HG03460 (cell line): ENCODE measurements at regions not wholly inside any gene's neighbourhood (a gene's known extent, or its start where the extent isn't known, plus 50 kb on each side); places are given as distances from the start of the nearest gene placed in this dataset.

ENCODE experiments used
- ATAC-seq: cut with Tn5 transposase; IDR thresholded peaks from one replicate; pipeline ENCODE4 v1.9.1; 2021; ENCODE audit not compliant: unreplicated experiment

- ATAC-seq = no peak
Observed at GRCh38 chr6:105483492-105483891, 80.6 kb upstream of the PREP start.

- no peak for ATAC-seq
Observed at GRCh38 chr6:105482921-105483320, 80.0 kb upstream of the PREP start.

- no peak for ATAC-seq
Observed at GRCh38 chr6:105482227-105482844, 79.5 kb upstream of the PREP start.

GRCh38 chr6:105476978-105477377, 74.1 kb upstream of the PREP start:
- ATAC-seq = no peak

GRCh38 chr6:105474234-105474633, 71.4 kb upstream of the PREP start:
- no peak for ATAC-seq

GRCh38 chr6:105469946-105470345, 67.1 kb upstream of the PREP start:
- ATAC-seq = no peak

- ATAC-seq = no peak
Observed at GRCh38 chr6:105468850-105469249, 66.0 kb upstream of the PREP start.

GRCh38 chr6:105460860-105461259, 58.0 kb upstream of the PREP start:
- no peak for ATAC-seq

GRCh38 chr6:105459864-105460263, 57.0 kb upstream of the PREP start:
- no peak for ATAC-seq

- peak; percentile 93 for ATAC-seq
Observed at GRCh38 chr6:105459049-105459448, 56.2 kb upstream of the PREP start.

- peak; percentile 54 for ATAC-seq
Observed at GRCh38 chr6:105458551-105458950, 55.7 kb upstream of the PREP start.

GRCh38 chr6:105458084-105458483, 55.2 kb upstream of the PREP start:
- no peak for ATAC-seq

GRCh38 chr6:105453968-105454367, 51.1 kb upstream of the PREP start:
- ATAC-seq = no peak

GRCh38 chr6:105452924-105453756, 50.3 kb upstream of the PREP start:
- peak; percentile 91 for ATAC-seq
